ENCODE measurements at regions not wholly inside any gene's neighbourhood (a gene's known extent, or its start where the extent isn't known, plus 50 kb on each side); places are given as distances from the start of the nearest gene placed in this dataset.
A peak's percentile ranks its signal among the peaks of the same experiment; 100 is the strongest.

DNA sequence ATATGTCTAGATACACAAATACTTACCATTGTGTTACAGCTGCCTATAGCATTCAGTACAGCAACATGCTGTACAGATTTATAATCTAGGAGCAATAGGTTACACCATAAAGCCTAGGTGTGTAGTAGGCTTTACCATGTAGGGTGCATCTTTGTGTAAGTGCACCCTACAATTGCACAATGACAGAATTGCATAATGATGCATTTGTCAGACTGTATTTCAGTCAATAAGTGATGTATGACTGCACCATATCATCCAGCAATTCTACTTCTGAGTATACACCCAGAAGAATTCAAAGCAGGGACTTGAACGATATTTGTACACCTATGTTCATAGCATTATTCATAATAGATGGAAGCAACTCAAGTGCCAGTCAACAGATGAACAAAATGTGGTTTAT, 100.4 kb upstream of the SLC44A1 start:
- DNase-seq, result no peak

DNA sequence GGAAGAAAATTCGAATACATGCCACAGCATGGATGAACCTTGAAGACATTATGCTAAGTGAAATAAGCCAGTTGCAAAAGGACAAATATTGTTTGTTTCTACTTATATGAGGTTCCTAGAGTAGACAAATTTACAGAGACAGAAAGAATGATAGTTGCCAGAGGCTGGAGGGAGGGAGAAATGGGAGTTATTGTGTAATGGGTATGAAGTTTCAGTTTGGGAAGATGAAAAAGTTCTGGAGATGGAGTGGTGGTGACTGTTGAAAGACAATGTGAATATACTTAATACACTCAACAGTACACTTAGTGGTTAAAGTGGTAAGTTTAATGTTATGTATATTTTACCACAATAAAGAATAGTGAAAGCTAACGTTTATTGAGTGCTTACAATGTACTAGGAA, 99.6 kb upstream of the SLC44A1 start:
- DNase-seq, result no peak

DNA sequence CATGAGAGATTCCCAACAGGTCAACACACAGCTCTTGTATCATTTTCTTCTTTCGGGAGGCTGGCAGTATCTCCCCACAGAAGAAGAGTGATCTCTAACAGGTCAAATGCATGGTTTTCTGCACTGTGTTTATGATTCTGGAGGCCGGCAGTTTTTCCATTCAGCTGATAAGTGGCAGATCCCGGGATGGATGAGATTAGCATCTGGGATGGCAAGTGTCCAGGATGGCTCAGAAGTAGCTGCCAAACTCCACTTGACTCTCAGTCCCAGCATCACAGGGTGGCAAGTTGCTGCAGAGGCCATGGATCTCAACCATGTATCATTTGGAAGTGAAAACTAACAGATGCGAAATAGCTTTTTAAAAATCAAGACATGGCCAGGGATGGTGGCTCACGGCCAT, 97.8 kb upstream of the SLC44A1 start:
- DNase-seq, result peak in 16 of 56 donors; percentile 2 to 64 (median 13)

DNA sequence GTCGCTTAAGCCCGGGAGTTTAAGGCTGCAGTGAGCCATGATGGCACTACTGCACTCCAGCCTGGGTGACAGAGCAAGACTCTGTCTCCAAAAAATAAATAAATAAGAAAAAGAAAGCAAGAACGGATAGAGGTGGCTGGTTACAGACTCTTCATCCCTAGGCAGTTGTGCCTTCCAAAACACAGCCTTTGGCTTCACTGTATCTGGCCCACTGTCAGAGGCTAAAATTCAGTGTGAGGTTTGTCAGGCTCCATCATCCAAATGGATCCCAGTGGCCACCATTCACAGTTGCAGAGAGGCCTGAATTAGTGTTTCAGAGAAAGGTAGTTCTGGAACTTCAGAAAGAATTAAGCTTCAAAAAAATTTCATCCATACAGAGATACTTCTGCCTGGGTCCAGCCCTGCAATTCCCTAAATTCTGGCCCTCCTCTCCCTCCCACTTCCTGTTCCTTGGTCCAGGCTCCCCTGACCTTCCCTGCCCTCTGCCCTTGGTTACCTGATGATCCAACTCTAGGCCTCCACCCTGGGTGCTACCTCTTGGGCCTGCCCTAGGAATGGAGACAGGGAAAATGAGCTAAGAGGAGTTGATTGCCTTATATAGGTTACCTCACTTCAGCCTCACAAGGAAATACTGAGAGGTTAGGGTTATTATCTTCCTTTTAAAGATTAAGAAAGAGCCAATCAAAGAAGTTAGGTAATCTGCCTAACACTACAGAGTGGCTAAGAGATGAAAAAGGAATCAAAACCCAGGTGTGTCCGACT, 97.2 kb upstream of the SLC44A1 start:
- DNase-seq, result no peak

DNA sequence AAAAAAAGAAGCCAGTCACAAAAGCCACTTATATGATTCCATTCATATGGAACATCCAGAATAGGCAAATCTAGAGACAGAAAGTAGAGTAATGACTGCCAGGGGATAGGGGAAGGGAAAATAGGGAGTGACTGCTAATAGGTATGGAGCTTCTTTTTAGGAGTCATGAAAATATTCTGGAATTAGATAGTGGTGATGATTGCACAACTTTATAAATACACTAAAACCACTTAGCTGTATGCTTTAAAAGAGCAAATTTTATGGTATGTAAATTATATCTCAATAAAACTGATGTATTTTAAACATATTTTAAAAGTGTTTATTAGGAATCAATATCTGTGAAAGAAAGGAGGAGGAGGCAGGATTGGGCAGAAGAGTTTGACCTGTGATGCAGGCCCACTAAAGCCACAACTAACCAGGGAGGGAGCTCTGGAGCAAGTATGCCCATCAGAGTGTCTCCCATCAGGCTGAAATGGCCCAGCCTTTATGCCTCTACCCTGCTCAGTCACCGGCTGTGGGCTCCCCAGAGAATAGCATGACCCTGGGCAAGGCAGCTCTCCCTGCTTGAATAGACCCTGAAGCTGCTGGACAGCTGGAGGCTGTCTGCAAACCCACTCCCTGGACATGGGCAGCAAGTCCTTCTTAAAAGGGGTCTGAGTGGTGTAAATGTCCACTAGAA, 96.0 kb upstream of the SLC44A1 start:
- no peak for DNase-seq

DNA sequence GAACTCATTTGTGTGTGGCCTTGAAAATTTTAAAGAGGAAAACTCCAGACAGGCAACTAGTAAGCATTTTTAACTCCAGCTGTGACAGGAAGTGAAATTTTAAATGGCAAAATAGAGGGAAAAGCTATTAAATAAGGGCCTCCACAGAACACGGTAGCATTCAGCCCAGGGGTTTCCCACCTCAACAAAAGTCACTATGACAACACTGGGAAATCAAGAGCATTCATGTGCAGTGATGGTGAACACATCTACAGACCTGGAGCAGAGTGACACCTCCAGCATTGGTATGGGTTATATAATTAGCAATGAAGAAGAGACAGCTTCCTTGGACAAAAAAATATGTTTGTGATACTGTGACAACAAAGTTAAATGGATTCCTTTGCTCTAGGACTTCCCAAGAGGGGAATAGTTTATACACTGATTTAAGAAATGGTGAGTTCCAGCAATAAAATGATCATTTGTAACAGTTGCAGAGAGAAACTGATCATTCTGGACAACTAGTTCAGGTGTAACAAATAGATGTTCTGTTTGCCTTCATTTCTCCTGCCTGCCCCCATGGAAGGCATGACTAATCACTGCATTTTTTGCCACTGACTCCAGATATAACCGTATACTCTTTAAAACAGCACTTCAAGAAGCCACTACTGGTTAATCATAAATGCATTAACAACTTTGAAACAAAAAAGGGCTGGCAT, 93.3 kb upstream of the SLC44A1 start:
- DNase-seq, result no peak

DNA sequence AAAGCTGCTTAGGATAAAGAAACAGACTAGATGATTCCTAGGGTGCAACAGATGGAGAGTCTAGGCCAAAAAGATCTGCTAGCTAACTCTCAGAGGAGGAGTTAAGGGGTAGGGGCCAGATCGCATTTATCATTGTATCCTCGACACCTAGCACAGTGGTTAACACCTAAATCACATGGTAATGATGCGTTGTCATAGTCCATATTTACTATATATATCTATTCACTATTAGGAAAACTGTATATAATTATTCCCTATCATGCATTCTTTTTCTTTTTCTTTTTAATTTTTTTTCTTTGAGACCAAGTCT, 92.8 kb upstream of the SLC44A1 start:
- DNase-seq, result no peak

DNA sequence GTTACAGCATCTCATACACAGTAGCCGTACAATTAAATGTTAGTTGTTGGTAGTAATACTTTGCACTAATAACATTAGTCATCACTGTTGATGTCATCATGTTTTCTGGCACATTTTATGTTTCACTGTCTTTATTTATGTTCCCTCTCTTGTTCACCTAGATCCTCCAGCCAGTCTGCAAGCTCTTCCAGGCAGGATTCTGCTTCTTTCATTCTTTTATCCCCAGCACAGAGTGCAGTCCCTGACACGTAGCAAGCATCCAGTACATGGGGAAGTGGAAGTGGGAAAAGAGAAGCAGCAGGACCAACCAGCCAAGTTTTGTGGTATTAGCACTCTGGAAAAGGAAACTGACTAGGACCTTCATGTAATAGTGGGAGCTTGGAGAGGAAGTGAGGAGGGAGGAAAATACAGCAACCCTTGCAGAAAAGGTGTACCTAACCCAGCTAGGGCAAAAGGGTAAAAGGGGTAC, 89.7 kb upstream of the SLC44A1 start:
- DNase-seq, result peak in 1 of 56 donors; percentile 6

DNA sequence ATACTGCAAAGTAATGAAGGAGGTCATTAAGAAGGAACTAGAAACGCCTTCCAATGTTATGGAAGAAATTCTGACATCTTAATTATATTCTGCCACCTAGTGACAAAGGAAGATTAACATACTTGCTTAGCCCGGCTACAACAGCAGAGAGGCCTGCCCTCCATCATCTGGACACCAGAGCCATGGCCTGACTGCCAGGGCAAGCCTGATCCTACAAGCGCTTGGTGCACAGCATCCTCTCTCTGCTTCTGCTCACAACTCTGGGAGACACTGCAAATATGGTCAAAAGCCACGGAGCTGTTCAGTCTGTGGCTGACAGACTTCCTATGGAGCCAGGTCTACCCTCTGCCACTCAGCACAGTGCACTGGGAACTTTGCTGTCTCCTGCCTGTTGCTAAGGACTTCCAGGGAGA, 87.3 kb upstream of the SLC44A1 start:
- peak in 48 of 56 donors; percentile 7 to 74 (median 34) for DNase-seq

DNA sequence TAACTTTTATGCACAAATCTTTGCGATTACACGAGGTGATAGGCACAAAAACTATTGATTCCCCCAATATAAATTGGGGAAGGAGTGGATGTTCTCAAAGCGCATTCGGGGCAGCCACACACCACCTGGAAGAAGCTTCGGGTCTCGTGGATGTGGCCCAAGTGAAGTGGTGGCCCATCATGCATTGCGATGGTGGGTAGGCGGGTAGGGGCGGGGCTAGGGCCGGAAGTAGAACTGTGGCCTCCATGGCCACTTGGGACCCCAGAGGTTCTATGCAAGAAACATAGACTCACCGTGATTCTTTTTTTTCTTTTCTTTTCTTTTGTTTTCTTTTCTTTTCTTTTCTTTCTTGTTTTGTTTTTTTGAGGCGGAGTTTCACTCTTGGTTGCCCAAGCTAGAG, 86.4 kb upstream of the SLC44A1 start:
- no peak for DNase-seq

DNA sequence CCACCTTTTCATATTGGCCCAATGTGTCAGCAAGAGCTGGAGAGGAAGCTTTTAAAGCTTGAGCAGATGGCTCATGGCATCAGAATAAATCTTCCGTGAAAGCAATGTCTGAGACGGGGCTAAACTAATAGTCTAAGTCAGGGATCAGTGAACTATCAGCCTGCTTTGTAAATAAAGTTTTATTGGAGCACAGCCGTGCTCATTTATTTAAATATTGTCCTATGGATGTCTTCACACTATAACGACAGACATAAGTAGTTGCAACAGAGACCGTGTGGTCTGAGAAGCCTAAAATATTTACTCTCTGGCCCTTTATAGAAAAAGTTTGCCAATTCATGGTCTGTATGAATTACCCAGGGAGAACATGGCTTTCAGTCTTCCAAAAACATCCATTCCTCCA, 85.6 kb upstream of the SLC44A1 start:
- no peak for DNase-seq

DNA sequence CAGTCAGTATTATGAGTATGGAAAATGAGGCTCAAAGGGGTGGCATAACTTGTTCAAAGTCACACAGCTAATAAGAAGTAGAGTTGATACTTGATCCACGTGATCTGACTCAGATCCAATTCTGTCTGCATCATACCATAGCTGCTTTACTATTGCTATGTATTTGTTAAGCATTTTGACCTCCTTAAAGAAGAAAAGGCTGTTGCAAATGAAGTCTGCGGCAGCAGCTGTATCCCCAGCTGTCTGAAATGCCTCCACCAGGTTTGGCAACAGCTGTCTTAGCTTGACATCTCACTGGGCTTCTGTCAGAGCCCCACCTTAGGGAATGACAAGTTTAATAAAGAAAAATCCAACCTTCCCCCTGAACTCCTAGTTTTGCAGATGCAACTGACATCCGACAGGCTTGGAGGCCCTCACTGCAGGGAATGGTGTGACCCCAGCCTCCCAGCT, 75.6 kb upstream of the SLC44A1 start:
- no peak for DNase-seq

DNA sequence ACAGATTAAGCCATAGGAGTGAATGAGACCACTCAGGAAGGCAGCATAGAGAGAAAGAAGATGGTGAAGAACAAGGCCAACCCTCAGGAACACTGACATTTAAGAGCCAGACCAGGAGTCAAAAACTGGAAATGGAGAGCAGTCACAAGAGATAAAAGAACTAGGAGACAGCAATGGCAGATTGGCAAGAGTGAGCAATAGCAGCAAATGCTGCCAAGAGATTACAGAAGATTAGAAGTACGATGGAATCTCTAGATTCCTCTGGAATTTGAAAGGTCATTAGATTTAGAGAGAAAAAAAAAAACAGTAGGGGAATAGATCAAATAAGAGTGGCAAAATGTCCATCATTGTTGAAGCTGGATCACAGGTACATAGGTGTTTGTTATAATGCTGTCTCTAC, 73.4 kb upstream of the SLC44A1 start:
- DNase-seq, result no peak

DNA sequence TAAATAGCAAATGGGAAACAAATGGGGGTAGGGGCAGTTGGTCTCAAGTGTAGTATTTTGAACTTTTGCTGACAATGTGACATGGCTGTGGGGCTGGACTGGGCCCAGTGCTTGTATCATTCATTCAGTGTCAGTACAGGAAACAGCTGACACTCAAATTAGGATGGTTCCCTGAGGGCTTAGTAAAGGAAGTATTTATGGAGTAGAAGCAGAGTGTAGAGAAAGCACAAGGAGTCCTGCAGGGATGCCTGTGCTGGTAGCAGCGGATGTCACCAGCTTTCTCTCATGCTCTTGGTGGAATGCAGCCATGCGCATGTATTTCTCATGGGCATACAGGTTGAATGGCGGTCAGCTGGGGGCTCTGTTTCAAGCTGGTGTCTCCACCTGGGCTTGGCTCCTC, 72.9 kb upstream of the SLC44A1 start:
- DNase-seq, result no peak

DNA sequence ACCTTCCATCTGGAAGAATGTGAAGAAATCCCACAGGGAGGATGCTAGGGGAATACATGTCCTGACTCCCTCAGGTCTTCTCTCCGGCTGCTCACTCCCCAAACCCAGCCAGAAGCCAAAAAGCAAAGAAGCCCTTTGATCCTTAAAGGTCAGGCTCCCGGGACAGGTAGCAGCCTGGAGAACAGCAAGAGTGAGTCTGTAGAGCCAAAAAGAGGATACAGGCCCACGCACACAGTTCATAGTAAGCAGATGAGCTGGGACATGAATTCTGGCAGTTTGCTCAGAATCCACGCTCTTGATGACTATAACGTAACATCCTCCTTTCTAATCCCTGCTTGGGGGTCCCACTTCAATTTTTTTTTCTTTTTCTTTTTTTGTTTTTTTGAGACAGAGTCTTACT, 72.0 kb upstream of the SLC44A1 start:
- DNase-seq, result no peak

DNA sequence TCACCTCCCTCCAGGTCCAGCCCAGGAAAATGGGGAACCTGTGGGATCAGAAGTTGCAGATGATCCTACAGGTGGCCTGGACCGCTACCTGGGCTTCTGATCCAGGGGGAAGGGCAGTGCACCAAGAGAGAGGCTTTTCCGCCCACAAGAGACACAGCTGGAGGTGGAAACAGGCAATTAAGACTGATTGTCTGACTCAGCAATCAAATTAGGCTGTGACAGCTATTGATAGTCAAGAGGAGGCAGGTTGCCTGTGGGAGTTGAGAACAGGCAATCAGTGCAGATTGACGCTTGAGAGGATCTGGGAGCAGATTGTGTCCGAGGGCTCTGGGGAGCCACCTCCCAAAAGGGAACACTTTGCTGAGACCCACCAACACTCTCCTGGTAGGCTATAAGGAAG, 71.1 kb upstream of the SLC44A1 start:
- no peak for DNase-seq

DNA sequence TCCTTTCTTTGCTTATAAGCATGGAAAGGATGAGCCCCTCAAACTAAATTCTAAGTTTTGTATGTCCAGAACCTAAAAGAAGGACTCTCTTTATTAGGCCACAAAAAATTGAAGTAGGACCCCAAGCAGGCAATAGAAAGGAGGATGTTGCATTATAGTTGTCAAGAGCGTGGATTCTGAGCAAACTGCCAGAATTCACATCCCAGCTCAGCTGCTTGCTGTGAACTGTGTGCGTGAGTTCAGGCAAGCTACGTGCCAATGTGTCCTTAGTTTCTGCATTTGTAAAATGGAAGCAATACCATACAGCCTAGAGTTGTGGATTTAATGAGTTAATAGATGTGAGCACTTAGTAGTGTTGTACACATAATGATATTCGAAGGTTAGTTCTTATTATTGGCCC, 70.6 kb upstream of the SLC44A1 start:
- DNase-seq, result no peak

DNA sequence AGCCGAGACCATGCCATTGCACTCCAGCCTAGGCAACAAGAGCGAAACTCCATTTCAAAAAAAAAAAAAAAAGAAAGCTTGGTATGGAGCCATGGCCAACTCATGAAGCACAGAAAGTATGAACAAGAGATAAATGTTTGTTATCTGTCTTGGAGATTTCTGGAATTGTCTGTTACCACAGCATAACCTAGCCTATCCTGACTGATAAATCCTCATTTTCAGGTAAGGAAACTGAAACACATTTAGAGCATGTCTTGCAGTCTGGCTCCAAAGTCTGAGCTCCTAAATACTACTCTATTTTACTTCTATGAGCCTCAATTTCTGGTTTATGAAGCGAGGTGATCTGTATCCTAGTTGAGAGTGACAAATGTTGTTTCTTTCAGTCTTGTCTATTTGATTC, 68.3 kb upstream of the SLC44A1 start:
- no peak for DNase-seq

DNA sequence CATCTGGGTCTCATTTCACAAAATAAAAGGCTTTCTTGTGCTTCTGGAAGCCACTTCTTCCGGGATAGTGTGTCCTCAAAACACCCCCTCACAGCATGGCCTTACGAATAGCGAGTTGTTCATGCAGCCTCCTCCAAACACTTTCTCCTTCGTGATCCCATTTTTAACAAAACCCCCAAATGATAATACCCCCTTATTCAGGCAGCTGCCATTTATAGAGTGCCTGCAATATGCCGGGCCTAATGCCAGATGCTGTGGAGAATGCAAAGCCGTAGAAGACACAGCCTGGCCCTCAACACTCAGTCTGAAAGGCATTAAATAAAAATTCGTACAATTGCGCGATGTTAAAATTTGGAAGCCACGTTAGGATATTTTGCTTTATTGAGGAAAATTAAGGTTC, 66.4 kb upstream of the SLC44A1 start:
- DNase-seq, result peak in 6 of 56 donors; percentile 16 to 52 (median 22)

DNA sequence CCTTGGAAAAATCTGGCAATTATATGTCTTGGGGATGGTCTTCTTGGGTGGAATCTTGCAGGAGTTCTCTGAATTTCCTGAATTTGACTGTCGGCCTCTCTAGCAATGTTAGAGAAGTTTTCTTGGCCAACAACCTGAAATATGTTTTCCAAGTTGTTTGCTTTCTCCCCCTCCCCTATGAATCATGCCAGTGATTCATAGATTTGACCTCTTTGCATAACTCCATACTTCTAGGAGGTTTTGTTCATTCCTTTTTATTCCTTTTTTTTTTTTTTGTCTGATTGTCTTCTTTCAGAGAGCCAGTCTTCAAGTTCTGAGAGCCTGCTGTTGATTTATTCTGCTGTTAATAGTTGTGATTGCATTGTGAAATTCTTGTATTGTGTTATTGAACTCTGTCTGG, 56.7 kb upstream of the SLC44A1 start:
- no peak for DNase-seq

DNA sequence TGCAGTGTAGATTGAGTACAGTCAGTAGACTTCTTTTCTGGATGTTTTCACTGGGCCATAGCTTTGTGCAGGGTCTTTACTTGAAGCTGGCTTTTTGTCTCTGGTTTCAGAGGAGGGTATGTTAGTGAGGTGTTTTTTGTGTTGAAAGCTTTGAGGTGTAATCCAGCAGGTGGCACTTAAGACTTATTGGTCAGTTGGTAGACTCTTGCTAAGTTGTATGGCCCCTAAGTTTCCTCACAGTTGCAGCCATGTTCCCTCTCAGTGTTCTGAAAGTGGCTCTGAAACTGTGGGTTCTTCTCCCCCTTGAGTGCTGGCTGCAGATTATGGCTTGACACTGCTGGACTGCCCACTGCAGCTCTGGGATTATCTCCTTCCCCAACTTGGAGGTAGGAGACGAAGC, 55.7 kb upstream of the SLC44A1 start:
- no peak for DNase-seq

DNA sequence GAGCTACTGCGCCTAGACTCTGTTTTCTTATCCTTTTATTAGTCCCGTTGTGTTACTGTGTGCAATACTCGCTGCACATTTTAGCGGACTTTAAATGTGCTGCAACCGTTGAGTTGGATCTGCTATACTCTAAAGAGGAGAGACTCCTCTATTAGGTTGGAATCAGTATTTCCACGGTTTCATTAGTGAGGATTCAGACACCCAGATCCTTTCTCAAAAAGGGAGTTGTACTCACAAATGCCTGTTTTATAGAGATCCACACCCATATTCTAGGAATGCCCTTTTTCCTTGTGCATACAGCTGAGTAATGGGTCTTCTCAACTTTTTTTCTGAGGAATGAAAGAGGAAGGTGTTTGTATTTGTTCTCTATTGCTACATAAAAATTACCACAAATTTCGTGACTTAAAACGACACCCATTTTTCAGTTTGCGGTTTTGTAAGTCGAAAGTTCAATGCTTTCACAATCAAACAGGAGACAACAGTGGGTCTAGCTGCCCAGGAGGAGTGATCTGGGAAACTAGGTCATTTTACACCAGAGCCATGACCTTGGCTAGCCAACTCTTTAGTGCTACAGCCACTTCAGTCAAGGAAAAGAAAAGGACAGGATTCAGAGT, 52.8 kb upstream of the SLC44A1 start:
- DNase-seq, result peak in 1 of 56 donors; percentile 3
